ENCODE measurements at regions not wholly inside any gene's neighbourhood (a gene's known extent, or its start where the extent isn't known, plus 50 kb on each side); places are given as distances from the start of the nearest gene placed in this dataset.

DNA sequence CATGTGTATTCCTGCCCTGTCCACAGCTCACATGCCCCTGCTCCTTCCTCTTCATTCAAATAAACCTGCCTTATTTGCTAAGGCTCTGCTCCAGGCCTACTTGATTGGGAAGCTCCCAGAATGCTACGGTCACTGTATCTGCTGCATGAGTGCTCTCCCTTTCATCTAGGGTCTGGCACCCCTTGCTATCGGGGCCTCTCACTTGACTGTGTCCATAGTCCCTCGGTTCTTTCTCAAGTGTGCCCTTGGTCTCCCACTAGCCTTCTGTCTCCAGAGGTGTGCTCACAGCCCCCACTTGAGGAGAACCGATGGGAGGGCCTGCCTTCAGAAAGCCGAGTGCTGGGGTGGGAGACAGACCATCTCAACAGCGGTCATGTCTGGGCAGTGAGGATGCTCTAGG is 57.4 kb upstream of the NMNAT3 start:
- no peak for DNase-seq (ENCODE audit: low read depth, low spot score)

DNA sequence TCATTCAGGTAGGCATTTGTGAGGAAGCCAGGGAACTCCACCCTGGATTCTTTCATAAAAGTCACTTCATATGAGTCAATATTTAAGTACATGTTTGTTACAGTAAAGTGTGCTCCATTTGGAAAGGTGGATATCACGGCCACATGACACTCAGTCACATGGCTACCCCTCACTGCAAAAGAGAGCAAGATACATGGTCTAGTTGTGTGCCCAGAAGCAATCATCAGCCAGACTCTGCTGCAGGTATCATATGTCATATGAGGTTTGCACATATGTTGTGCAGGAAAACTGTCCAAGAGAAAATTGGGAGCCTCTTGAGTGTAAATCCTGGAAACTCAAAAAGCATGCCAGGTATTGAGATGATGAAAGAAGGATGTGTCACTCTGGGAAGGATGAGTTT is 55.0 kb upstream of the NMNAT3 start:
- DNase-seq (ENCODE audit: low read depth, low spot score), result no peak

DNA sequence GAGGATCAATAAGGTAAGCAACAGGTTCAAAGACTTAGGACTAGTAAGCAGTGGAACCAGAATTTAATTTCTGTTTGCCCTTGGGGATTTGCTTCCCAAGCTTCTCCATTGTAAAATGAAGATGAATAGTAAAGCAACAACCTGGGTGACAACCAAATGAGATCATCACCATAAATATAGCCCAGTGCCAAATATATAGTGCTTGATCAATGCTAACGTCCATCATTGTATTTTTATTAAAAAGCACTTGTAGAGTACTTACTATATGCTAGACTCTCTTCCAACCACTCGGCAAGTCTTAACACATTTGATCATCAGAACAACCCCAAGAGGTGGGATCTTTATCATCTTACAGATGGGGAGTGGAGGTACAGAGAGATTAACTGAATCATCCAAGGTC is 51.5 kb upstream of the NMNAT3 start:
- DNase-seq (ENCODE audit: low read depth, low spot score), result no peak

DNA sequence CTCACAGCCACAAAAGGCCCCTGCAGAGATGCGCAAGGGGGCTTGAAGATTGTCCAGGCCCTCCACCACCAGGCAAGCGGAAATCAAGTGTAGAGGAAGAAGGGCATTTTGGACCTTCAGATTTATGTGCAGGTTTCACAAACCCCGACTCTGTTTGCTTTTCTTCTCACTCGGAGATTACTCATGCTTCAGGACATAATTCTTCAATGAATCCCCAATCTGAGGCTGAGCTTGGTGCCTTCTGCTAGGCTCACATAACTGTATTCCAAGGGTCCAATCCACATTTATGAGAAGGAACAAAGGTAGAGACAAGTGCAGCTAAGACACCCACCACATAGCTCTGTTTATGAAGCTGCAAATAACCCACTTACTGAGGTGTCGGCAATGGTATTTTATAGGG is 50.6 kb upstream of the NMNAT3 start:
- DNase-seq (ENCODE audit: low read depth, low spot score), result no peak
